Activated CD4-positive, alpha-beta T cell treated with anti-CD3 and anti-CD28 coated beads, Interleukin-2, amount 10 ng/mL, durations not matched to agents 7 days and 5 days (primary cell): ENCODE measurements at regions not wholly inside any gene's neighbourhood (a gene's known extent, or its start where the extent isn't known, plus 50 kb on each side); places are given as distances from the start of the nearest gene placed in this dataset.

ENCODE experiments used
- CTCF ChIA-PET: fragments of 350-600 bp; sonication (Branson Sonifier 250); formaldehyde crosslinking; loops from one replicate; lab custom pipeline; 2021; ENCODE audit warnings: antibody characterized with exemption; lab: Charles Lee
- POLR2A ChIA-PET: fragments of 350-600 bp; sonication (Branson Sonifier 250); formaldehyde crosslinking; loops from one replicate; lab custom pipeline; 2021; ENCODE audit warnings: antibody characterized with exemption; lab: Charles Lee
- DNase-seq: peaks from one replicate; pipeline ENCODE4 v3.0.0-alpha.2; 2020
- H3K27ac Mint-ChIP-seq: one replicate; pipeline ENCODE4 v1.8.0; 2021; ENCODE audit warnings: mild to moderate bottlenecking, moderate library complexity, mixed read lengths
- H3K27me3 Mint-ChIP-seq: one replicate; pipeline ENCODE4 v1.8.0; 2021; ENCODE audit warnings: mixed read lengths
- H3K36me3 Mint-ChIP-seq: one replicate; pipeline ENCODE4 v1.8.0; 2021; ENCODE audit warnings: low read depth, mixed read lengths
- H3K4me1 Mint-ChIP-seq: one replicate; pipeline ENCODE4 v1.8.0; 2021; ENCODE audit warnings: mixed read lengths
- H3K4me3 Mint-ChIP-seq: one replicate; pipeline ENCODE4 v1.8.0; 2021; ENCODE audit warnings: mild to moderate bottlenecking, moderate library complexity, mixed read lengths
- H3K9me3 Mint-ChIP-seq: one replicate; pipeline ENCODE4 v1.8.0; 2021; ENCODE audit warnings: mixed read lengths

DNA sequence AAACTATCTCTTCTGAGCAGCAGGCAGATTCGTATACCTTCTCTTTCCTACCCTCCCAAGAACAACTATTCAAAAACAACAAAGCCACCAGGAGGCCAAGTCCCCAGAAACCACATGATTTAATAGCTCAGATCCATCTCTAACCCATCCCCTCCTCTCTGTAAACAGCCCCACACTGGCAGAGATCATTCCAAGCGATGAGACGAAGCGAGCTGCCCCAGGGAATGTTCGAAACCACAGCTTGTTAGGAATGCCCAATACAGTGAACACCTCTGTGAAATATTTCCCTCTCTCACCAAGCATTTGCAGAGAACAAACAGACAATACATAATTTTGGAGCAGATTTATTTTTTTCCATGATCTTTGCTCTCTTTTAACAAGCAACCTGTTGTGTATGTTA is 231.8 kb downstream of the SOD2 start:
- no peak overlapping the region for H3K4me3 Mint-ChIP-seq
- no peak for DNase-seq
- no peak overlapping the region for H3K27ac Mint-ChIP-seq
- no peaks in the 10 kb centered on the region for H3K4me1 Mint-ChIP-seq
- H3K27me3 Mint-ChIP-seq, result peaks cover 8% of the 10 kb centered on the region
- H3K36me3 Mint-ChIP-seq, result no peaks in the 10 kb centered on the region
- CTCF ChIA-PET, result no interaction called here
- POLR2A ChIA-PET, result no interaction called here
- H3K9me3 Mint-ChIP-seq, result no peaks in the 10 kb centered on the region

DNA sequence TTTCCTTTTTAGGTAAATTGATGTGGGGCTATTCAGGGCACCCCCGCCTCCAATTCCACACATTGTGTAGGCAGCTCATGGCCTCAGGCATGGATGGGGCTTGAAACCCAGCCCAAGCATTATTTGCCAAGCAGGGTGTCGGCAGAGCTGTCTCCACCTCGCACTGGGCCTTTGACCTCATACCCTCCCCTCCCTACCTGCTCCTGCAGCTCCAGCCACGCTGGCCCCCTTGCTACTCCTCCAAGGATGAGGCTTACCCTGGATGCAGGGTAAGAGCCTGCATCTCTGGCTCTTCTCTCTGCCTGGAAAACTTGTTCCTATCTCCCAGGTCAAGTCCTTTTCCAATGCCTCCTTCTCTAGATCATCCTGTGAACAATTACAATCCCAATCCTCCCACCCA is 232.6 kb downstream of the SOD2 start:
- Mint-ChIP-seq H3K27ac (no peak overlapping the region), H3K4me1 (no peaks in the 10 kb centered on the region), H3K9me3 (no peaks in the 10 kb centered on the region), H3K36me3 (no peaks in the 10 kb centered on the region), H3K4me3 (no peak overlapping the region), H3K27me3 (peaks cover 8% of the 10 kb centered on the region)
- ChIA-PET CTCF (no interaction called here), POLR2A (no interaction called here)
- DNase-seq, result no peak

DNA sequence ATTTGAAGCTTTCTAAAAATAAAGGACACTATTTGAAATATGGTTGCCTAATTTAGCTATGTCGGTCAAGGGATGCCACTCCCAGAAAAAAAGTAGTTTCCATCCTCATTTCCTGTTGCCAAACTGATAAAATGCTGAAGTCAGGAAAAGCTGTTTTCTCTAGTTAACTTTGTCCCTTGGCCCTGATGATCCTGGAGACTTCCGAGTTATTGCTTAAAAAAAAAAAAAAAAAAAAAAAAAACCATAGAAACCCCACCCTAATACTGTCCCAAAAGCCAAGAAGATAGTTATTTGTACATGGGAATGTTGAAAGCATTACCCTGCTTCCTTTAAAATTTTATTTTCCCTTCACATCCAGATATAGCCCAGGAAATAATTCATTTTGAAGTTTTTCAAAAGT is 236.7 kb downstream of the SOD2 start:
- Mint-ChIP-seq H3K36me3 (no peaks in the 10 kb centered on the region), H3K27ac (no peak overlapping the region), H3K27me3 (peaks cover 15% of the 10 kb centered on the region), H3K9me3 (no peaks in the 10 kb centered on the region), H3K4me1 (no peaks in the 10 kb centered on the region), H3K4me3 (no peak overlapping the region)
- DNase-seq, result no peak
- POLR2A ChIA-PET, result no interaction called here
- CTCF ChIA-PET, result no interaction called here

DNA sequence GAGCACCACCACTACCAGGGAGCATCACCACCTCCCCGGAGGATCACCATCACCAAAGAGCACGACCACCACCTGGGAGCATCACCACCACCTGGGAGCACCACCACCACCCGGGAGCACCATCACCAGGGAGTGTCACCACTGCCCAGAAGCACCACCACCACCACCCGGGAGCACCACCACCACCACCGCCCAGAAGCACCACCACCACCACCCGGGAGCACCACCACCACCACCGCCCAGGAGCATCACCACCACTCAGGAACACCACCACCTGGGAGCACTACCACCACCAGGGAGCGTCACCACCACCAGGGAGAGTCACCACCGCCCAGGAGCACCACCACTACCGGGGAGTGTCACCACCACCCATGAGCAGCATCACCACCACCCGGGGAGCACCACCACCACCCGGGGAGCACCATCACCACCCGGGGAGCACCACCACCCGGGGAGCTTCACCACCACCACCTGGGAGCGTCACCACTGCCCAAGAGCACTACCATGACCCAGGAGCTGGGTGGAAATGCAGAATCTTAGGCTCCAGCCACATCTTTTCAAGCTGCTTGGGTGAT is 237.3 kb downstream of the SOD2 start:
- ChIA-PET CTCF (no interaction called here), POLR2A (no interaction called here)
- H3K36me3 Mint-ChIP-seq, result no peaks in the 10 kb centered on the region
- no peak overlapping the region for H3K27ac Mint-ChIP-seq
- DNase-seq, result no peak
- H3K27me3 Mint-ChIP-seq, result peaks cover 11% of the 10 kb centered on the region
- no peaks in the 10 kb centered on the region for H3K9me3 Mint-ChIP-seq
- no peaks in the 10 kb centered on the region for H3K4me1 Mint-ChIP-seq
- no peak overlapping the region for H3K4me3 Mint-ChIP-seq

DNA sequence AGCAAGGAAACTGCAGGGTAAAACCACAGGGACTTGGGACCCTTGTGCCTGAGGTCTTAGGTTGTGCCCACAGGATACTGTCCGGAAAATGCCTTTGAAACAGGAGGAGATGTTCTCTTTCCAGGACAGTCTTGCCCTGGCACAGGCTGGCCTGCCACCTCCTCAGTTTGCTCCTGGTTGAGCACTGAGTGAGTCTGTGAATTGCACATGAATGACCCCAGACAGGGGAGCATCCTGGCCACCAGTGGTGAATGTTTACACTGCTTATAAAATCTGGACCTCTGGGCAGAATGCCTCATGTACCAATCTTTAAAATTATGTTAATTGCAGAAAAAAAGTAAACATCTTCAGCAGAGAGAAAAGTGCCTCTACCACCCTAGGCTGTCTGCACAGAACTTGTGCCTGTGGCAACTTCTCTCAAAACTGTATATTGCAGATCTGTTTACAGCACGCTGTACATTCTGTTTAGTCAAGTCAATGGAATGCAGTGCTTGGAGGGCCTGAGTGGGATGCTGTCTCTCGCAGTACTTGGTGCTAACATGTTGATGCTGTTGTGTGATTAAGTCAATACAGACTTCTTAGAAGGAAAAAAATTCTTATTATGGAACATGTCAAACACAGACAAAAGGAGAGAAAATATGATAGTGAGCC is 242.1 kb downstream of the SOD2 start:
- ChIA-PET CTCF (no interaction called here), POLR2A (no interaction called here)
- no peaks in the 10 kb centered on the region for H3K36me3 Mint-ChIP-seq
- H3K4me1 Mint-ChIP-seq, result no peaks in the 10 kb centered on the region
- DNase-seq, result no peak
- peaks cover 17% of the 10 kb centered on the region for H3K27me3 Mint-ChIP-seq
- no peak overlapping the region for H3K27ac Mint-ChIP-seq
- no peak overlapping the region for H3K4me3 Mint-ChIP-seq
- H3K9me3 Mint-ChIP-seq, result no peaks in the 10 kb centered on the region

DNA sequence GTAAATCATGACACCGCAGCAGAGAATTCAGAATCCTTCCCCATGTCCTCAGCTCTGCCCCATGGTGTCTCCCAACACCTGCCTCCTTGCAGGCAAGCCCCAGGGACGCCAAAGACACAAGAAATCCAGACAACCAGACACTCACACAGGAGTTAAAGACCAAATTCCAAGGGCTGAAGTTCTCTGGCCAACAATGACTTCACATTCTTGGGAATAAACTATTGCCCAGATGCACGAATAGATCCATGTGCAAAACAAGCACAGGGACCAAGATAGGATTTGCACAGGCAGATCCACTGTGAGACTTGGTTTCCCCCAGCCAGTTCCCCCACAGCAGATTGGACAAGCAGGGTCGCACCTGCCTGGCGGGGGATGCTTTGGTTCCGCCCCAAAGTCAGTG is 246.7 kb downstream of the SOD2 start:
- Mint-ChIP-seq H3K4me3 (no peak overlapping the region), H3K27me3 (peaks cover 9% of the 10 kb centered on the region), H3K9me3 (no peaks in the 10 kb centered on the region), H3K27ac (no peak overlapping the region), H3K36me3 (no peaks in the 10 kb centered on the region), H3K4me1 (no peaks in the 10 kb centered on the region)
- CTCF ChIA-PET, result no interaction called here
- POLR2A ChIA-PET, result no interaction called here
- DNase-seq, result no peak

DNA sequence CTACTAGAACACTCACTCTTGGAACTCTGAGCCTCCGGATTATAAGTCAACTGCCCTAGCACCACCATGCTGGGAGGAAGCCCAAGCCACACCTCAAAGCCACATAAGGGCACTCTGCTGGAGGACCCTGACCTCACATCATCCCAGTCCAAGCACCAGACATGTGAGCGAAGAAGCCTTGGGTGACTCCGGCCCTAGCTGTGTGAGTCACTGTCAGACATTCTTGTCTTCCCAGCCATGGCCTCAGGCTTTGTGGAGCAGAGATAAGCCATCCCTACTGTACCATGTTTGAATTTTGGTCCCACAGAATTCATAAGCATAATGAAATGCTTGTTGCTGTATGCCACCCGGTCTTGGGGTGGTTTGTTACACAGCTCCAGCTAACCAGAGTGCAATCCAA is 247.7 kb downstream of the SOD2 start:
- no peaks in the 10 kb centered on the region for H3K36me3 Mint-ChIP-seq
- no peak for DNase-seq
- ChIA-PET POLR2A (no interaction called here), CTCF (interaction anchor here (1.2 kb wide), 1 partner anchor 19 kb away, joined by 4 read pairs; no protein-coding TSS in a partner anchor)
- no peak overlapping the region for H3K4me3 Mint-ChIP-seq
- H3K4me1 Mint-ChIP-seq, result no peaks in the 10 kb centered on the region
- peaks cover 6% of the 10 kb centered on the region for H3K27me3 Mint-ChIP-seq
- no peak overlapping the region for H3K27ac Mint-ChIP-seq
- no peaks in the 10 kb centered on the region for H3K9me3 Mint-ChIP-seq

DNA sequence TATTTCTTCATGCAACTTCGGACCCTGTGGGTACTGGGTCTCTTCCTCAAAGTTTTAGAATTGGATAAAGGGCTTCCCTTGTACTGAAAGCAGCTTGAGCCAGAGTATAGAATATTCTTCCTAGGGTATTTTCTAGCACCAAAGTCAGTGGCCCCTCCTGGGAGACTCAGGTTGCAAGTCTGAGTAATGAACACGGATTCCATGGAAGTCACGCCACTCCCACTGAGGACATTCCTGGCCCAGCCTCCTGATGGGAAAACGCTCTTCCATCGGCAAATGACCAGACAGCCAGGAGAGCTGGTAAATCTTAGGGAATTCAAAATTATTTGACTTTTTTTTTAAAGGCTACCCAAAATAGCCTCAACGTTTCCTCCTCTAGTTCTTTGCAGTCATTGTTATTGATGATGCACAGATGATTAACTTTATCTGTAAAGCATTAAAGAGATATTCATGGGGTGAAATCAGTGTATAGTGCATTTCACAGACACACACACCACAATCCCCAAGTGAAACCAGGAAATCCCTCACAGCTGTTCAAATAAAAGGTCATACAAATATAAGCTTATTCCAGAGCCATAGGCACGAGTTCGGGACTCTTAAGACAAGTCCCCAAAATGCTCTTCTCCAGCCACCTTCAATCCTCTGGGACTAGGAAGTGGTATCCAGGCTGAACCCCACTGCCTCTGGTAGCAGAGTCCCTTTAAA is 248.8 kb downstream of the SOD2 start:
- DNase-seq, result no peak
- no peak overlapping the region for H3K4me3 Mint-ChIP-seq
- H3K27me3 Mint-ChIP-seq, result peaks cover 4% of the 10 kb centered on the region
- no peaks in the 10 kb centered on the region for H3K4me1 Mint-ChIP-seq
- no peaks in the 10 kb centered on the region for H3K36me3 Mint-ChIP-seq
- no peaks in the 10 kb centered on the region for H3K9me3 Mint-ChIP-seq
- POLR2A ChIA-PET, result no interaction called here
- no peak overlapping the region for H3K27ac Mint-ChIP-seq
- CTCF ChIA-PET, result interaction anchor here (1.2 kb wide), 1 partner anchor 18 kb away, joined by 4 read pairs; no protein-coding TSS in a partner anchor

DNA sequence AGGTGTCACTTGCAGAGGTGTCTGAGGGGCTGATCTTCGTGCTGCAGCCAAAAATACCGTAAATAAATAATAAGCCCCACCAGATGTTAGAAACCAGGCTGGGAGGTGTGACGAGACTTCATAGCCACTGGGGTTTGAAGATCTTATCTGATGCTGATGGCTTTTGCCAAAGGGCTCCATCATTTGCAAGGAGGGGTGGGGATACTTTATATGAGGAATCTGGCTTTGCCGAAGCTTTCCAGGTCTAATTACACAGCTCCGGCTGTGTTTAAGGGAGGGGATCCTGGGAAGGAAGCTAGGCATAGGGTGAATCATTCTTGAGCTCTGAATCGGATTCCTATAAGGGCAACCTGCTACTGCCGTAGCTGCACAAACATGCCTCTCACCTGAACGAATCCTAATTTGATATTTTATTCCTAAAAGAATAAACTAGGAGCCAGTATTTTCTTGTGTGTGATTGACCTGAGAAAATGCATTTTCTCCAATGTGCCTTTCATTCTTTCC is 249.6 kb downstream of the SOD2 start:
- Mint-ChIP-seq H3K4me1 (no peaks in the 10 kb centered on the region), H3K27me3 (peaks cover 6% of the 10 kb centered on the region), H3K9me3 (no peaks in the 10 kb centered on the region), H3K27ac (no peak overlapping the region), H3K4me3 (no peak overlapping the region), H3K36me3 (no peaks in the 10 kb centered on the region)
- POLR2A ChIA-PET, result no interaction called here
- no peak for DNase-seq
- CTCF ChIA-PET, result no interaction called here

DNA sequence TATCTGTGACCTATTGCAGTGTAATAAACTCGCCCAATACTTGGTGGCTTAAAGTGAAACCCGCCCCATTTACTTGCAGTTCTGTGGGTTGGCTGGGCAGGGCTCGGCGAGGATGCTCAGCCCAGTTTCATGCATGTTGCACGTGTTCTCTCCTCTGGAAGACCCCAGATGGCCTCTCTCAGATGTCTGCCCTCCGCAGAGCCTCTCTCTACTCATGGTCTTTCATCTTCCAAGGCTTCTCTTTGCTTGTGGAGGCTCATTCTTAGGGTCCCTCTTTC is 251.4 kb downstream of the SOD2 start:
- H3K4me1 Mint-ChIP-seq, result no peaks in the 10 kb centered on the region
- CTCF ChIA-PET, result no interaction called here
- POLR2A ChIA-PET, result no interaction called here
- DNase-seq, result no peak
- H3K4me3 Mint-ChIP-seq, result no peak overlapping the region
- H3K27me3 Mint-ChIP-seq, result peaks cover 4% of the 10 kb centered on the region
- no peak overlapping the region for H3K27ac Mint-ChIP-seq
- H3K9me3 Mint-ChIP-seq, result no peaks in the 10 kb centered on the region
- no peaks in the 10 kb centered on the region for H3K36me3 Mint-ChIP-seq

DNA sequence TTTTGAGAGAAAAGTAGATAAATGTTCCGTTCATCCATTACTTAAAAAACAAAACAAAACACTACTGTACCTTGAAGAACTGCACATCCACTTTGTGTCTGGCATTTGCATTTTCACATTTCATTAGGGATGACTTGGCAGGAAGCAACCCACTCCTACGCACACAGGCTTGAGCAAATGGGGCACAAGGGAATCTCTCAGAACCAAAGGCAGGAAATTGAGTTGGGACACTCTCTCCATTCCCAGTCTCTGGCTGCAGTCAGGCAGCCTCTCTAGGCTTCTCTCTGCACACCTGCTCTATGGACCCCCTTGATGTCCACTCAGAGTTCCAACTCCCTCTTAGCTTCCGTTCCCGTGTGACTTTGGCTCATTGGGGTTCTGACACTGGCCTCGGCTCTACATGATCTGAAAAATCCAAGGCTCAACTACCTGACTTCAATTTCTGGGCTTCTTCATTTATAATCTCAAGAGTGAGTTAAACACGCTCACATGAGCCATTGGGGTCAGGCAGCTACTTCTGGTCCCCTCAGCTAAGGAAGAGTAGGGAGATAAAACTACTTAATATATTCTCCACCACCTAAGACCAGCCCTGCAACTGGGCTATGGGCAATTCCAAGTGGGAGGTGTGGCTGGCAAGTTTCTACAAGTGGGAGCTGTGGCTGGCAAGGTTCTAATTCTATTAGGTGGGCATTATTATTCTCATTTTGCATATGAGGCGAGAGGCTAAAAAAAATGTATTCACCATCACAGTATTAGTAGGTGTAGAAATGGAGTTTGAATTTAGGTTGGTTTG is 251.9 kb downstream of the SOD2 start:
- CTCF ChIA-PET, result no interaction called here
- no peaks in the 10 kb centered on the region for H3K9me3 Mint-ChIP-seq
- H3K27me3 Mint-ChIP-seq, result peaks cover 4% of the 10 kb centered on the region

DNA sequence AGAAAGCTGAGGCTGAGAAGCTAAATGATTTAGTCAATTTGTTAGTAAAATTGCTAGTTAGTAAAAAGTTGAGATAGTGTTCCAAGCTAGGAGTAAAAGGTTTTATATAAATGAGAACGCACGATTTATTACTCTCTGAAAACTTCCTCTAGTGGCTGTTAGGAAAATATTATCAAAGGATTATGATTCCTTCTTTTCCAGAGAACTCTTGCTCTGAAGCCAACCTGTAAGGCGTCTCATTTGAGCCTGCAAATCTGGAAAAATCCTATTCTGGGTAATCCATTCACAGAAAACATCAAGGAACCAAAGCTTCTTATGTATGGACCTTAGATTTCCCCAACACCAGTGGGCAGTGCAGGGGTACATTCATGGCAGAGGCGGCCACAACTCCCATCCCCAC is 252.7 kb downstream of the SOD2 start:
- no peak overlapping the region for H3K4me3 Mint-ChIP-seq
- ChIA-PET POLR2A (no interaction called here), CTCF (no interaction called here)
- H3K36me3 Mint-ChIP-seq, result no peaks in the 10 kb centered on the region
- no peaks in the 10 kb centered on the region for H3K4me1 Mint-ChIP-seq
- H3K27me3 Mint-ChIP-seq, result peaks cover 4% of the 10 kb centered on the region
- DNase-seq, result no peak
- H3K9me3 Mint-ChIP-seq, result peaks cover 2% of the 10 kb centered on the region
- H3K27ac Mint-ChIP-seq, result no peak overlapping the region

More for the DNA sequence above, 251.9 kb downstream of the SOD2 start:
- no peaks in the 10 kb centered on the region for H3K4me1 Mint-ChIP-seq
- H3K27ac Mint-ChIP-seq, result no peak overlapping the region
- DNase-seq, result no peak
- H3K36me3 Mint-ChIP-seq, result no peaks in the 10 kb centered on the region
- H3K4me3 Mint-ChIP-seq, result no peak overlapping the region
- POLR2A ChIA-PET, result no interaction called here

DNA sequence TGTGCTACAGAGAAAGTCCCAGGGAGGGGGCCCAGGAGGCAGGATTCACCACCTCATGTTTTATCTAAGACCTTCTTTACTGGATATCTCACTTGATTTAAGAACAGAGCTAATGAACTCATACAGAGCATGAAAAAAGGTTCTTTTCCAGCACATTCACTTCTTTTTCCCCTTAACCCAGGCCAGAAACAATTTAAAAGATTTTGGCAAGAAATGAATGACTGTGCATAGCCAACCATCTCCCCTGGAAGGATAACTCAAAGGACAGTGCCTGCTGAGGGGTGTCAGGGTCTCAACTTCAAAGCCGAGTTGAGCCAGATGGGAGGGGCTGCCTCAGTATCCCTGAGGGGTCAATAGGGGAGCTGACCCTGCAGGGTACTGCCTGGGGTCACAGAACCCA is 253.4 kb downstream of the SOD2 start:
- Mint-ChIP-seq H3K9me3 (peaks cover 2% of the 10 kb centered on the region), H3K27me3 (peaks cover 4% of the 10 kb centered on the region), H3K36me3 (no peaks in the 10 kb centered on the region), H3K27ac (no peak overlapping the region), H3K4me3 (no peak overlapping the region), H3K4me1 (no peaks in the 10 kb centered on the region)
- ChIA-PET POLR2A (no interaction called here), CTCF (no interaction called here)
- DNase-seq, result no peak
